ENCODE measurements at regions not wholly inside any gene's neighbourhood (a gene's known extent, or its start where the extent isn't known, plus 50 kb on each side); places are given as distances from the start of the nearest gene placed in this dataset.

GRCh38 chr2:14306268-14306861 is 326.2 kb upstream of the LRATD1 start:
- DNase-seq (ENCODE audit: low read depth), result no peak
- H3K4me3 ChIP-seq (replicated peaks; ENCODE audit: low read depth, low read length), result no peak overlapping the region
- TF ChIP-seq CTCF (IDR thresholded peaks at IDR 0.05; ENCODE audit: low read length, missing control alignments), result no peak

GRCh38 chr2:14313341-14313740 is 319.2 kb upstream of the LRATD1 start:
- no peak overlapping the region for H3K4me3 ChIP-seq (replicated peaks; ENCODE audit: low read depth, low read length)
- DNase-seq (ENCODE audit: low read depth), result no peak
- TF ChIP-seq CTCF (IDR thresholded peaks at IDR 0.05; ENCODE audit: low read length, missing control alignments), result no peak

- DNase-seq (ENCODE audit: low read depth), result no peak
- no peak for TF ChIP-seq CTCF (IDR thresholded peaks at IDR 0.05; ENCODE audit: low read length, missing control alignments)
- H3K4me3 ChIP-seq (replicated peaks; ENCODE audit: low read depth, low read length), result no peak overlapping the region
These were observed 315.9 kb upstream of the LRATD1 start for GRCh38 chr2:14316594-14316993.

GRCh38 chr2:14321357-14321756 is 311.2 kb upstream of the LRATD1 start:
- no peak for DNase-seq (ENCODE audit: low read depth)
- no peak for TF ChIP-seq CTCF (IDR thresholded peaks at IDR 0.05; ENCODE audit: low read length, missing control alignments)
- H3K4me3 ChIP-seq (replicated peaks; ENCODE audit: low read depth, low read length), result no peak overlapping the region

- no peak overlapping the region for H3K4me3 ChIP-seq (replicated peaks; ENCODE audit: low read depth, low read length)
- TF ChIP-seq CTCF (IDR thresholded peaks at IDR 0.05; ENCODE audit: low read length, missing control alignments), result no peak
- no peak for DNase-seq (ENCODE audit: low read depth)
These were observed 310.2 kb upstream of the LRATD1 start for GRCh38 chr2:14322306-14322705.

GRCh38 chr2:14324308-14324707 is 308.2 kb upstream of the LRATD1 start:
- DNase-seq (ENCODE audit: low read depth), result no peak
- no peak overlapping the region for H3K4me3 ChIP-seq (replicated peaks; ENCODE audit: low read depth, low read length)
- no peak for TF ChIP-seq CTCF (IDR thresholded peaks at IDR 0.05; ENCODE audit: low read length, missing control alignments)

GRCh38 chr2:14330884-14331283 is 301.6 kb upstream of the LRATD1 start:
- no peak for DNase-seq (ENCODE audit: low read depth)
- no peak overlapping the region for H3K4me3 ChIP-seq (replicated peaks; ENCODE audit: low read depth, low read length)
- no peak for TF ChIP-seq CTCF (IDR thresholded peaks at IDR 0.05; ENCODE audit: low read length, missing control alignments)
